ENCODE measurements at regions not wholly inside any gene's neighbourhood (a gene's known extent, or its start where the extent isn't known, plus 50 kb on each side); places are given as distances from the start of the nearest gene placed in this dataset.

- no peak for DNase-seq (ENCODE audit: low spot score)
Measured at GRCh38 chr12:42798811-42799438, 209.4 kb upstream of the PRICKLE1 start.

GRCh38 chr12:42794806-42795205 is 205.3 kb upstream of the PRICKLE1 start:
- DNase-seq (ENCODE audit: low spot score) = no peak

- DNase-seq (ENCODE audit: low spot score) = no peak
Measured at GRCh38 chr12:42793166-42793565, 203.6 kb upstream of the PRICKLE1 start.

- DNase-seq (ENCODE audit: low spot score) = no peak
Measured at GRCh38 chr12:42792265-42792664, 202.7 kb upstream of the PRICKLE1 start.

GRCh38 chr12:42791399-42791798 is 201.9 kb upstream of the PRICKLE1 start:
- DNase-seq (ENCODE audit: low spot score) = no peak

GRCh38 chr12:42790761-42791151 is 201.2 kb upstream of the PRICKLE1 start:
- no peak for DNase-seq (ENCODE audit: low spot score)

- DNase-seq (ENCODE audit: low spot score) = no peak
Measured at GRCh38 chr12:42789808-42790760, 200.5 kb upstream of the PRICKLE1 start.

GRCh38 chr12:42786400-42787148 is 197.0 kb upstream of the PRICKLE1 start:
- no peak for DNase-seq (ENCODE audit: low spot score)

- DNase-seq (ENCODE audit: low spot score) = no peak
Measured at GRCh38 chr12:42785944-42786343, 196.4 kb upstream of the PRICKLE1 start.

GRCh38 chr12:42780671-42781070 is 191.1 kb upstream of the PRICKLE1 start:
- DNase-seq (ENCODE audit: low spot score) = no peak

- DNase-seq (ENCODE audit: low spot score) = no peak
Measured at GRCh38 chr12:42779186-42779859, 189.8 kb upstream of the PRICKLE1 start.

GRCh38 chr12:42776396-42776795 is 186.8 kb upstream of the PRICKLE1 start:
- DNase-seq (ENCODE audit: low spot score) = no peak

GRCh38 chr12:42774238-42774637 is 184.7 kb upstream of the PRICKLE1 start:
- DNase-seq (ENCODE audit: low spot score) = no peak

- no peak for DNase-seq (ENCODE audit: low spot score)
Measured at GRCh38 chr12:42770261-42770660, 180.7 kb upstream of the PRICKLE1 start.

GRCh38 chr12:42769455-42769854 is 179.9 kb upstream of the PRICKLE1 start:
- no peak for DNase-seq (ENCODE audit: low spot score)

GRCh38 chr12:42767998-42768397 is 178.5 kb upstream of the PRICKLE1 start:
- DNase-seq (ENCODE audit: low spot score) = no peak

- DNase-seq (ENCODE audit: low spot score) = no peak
Measured at GRCh38 chr12:42767326-42767954, 177.9 kb upstream of the PRICKLE1 start.

- no peak for DNase-seq (ENCODE audit: low spot score)
Measured at GRCh38 chr12:42766754-42767153, 177.2 kb upstream of the PRICKLE1 start.

GRCh38 chr12:42766026-42766425 is 176.5 kb upstream of the PRICKLE1 start:
- no peak for DNase-seq (ENCODE audit: low spot score)

GRCh38 chr12:42763682-42764081 is 174.1 kb upstream of the PRICKLE1 start:
- DNase-seq (ENCODE audit: low spot score) = no peak

- DNase-seq (ENCODE audit: low spot score) = no peak
Measured at GRCh38 chr12:42762395-42762925, 172.9 kb upstream of the PRICKLE1 start.

All from ureter (tissue), 1 donor.